NCI-H1092 treated with DMSO at 0.1 percent for 48 hours (cell line): ENCODE measurements at regions not wholly inside any gene's neighbourhood (a gene's known extent, or its start where the extent isn't known, plus 50 kb on each side); places are given as distances from the start of the nearest gene placed in this dataset.

Experiments
- DNase-seq: peaks from one replicate; lab custom pipeline; 2025; lab: John Stamatoyannopoulos, UW

DNA sequence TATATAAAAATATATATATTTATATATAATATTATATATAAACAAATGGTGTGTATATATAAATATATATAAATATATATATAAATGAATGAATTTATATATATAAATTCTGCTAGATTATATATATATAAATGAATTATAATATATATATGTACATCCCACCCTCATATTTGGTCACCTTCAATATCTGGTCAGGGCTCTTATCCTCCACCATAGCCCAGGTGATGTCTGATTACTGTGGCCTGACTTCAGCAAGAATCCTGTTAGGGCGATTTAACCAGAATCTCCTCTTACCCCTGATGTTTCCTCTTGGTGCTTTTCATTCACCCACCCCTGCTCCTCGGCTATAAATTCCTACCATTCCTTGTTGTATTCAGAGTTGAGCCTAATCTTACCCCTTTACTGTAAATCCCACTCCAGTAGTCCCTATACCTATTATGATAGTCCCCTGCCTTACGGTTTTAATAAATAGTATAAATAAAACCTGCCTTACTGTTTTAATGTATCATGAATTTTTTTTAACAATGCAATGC lies 439.6 kb downstream of the PLOD2 start:
- no peak for DNase-seq

DNA sequence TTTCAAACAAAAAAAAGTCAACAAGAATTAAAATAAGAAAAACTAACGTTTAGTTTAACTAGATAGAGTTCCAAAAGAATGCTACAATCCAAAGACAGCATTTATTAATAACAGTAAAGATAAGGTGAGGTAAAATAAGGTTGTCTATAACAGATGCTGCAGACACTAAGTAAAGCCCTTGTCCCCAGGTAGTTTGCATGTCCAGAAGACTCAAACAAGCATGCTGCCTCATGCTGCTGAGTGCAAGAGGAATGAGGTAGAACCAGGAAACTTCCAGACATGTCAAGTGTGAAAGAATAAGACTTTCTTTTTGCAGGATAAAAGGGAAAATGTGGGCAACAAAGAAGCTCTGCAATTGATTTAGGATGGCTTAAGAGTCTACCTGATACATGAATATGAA lies 439.2 kb downstream of the PLOD2 start:
- DNase-seq = no peak

DNA sequence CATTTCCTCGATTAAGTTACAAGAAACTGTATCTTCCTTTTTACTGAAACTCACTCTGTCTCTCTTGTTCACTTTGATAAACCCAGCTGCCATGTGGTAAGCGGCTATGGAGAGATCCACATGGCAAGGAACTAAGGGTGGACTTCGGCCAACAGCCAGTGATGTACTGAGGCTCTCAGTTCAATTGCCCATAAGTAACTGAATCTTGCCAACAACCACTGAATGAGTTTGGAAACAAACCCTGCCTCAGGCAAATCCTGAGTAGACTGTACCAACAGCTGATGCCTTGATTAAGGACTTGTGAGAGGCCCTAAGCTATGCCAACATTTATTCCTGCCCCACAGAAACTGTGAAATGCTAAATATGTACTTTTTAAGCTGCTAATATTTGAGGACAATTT lies 433.5 kb downstream of the PLOD2 start:
- DNase-seq = no peak

DNA sequence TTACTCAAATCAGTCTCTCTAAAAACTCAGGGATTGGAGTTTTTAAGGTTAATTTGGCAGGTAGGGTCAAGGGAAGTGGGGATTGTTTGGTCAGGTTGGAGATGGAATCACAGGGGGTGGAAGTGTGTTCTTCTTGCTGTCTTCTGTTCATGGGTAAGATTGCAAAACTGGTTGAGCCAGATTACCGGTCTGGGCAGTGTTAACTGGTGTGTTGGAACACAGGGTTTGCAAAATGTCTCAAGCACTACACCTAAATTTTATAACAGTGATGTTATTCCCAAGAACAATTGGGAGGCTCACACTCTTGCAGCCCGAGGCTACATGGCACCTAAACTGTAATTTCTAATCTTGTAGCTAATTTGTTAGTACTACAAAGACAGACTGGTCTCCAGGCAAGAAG lies 425.4 kb downstream of the PLOD2 start:
- DNase-seq = no peak

DNA sequence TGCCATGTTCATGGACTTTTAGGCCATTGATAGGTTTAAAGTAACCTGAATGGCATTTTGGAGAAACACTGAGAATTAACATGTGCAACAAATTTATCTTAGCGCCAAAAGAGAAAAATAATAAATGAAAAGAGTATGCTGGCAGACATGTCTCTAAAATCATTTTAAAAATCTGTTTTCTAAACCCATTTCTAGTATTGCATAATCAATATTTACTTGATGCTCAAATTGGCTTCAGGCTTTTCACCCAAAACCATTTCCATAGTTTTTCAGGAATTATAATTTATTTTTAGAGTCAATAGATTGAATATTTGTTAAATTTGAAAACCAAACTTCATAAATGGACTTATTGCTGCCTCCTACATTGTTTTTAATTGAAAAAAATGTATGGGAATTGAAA lies 423.0 kb downstream of the PLOD2 start:
- DNase-seq = no peak

DNA sequence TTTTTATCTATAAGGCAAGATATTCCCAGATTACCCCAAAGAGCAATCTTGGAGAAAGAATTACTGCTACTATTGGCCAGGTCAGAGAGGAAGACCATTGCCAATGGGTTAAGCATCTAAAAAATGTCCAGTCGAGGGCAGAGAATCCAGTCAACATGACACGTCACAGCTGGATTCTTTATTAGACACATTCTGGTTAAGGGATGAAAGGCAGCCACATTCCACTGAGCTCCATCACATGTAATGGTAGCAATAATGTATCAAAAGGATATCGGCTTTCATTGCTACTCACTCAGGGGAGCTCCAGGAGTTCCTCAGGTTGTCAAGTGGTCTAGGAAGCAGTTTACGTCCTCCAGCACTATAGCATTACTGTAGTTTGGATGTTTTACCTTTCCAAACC lies 421.1 kb downstream of the PLOD2 start:
- DNase-seq = no peak

DNA sequence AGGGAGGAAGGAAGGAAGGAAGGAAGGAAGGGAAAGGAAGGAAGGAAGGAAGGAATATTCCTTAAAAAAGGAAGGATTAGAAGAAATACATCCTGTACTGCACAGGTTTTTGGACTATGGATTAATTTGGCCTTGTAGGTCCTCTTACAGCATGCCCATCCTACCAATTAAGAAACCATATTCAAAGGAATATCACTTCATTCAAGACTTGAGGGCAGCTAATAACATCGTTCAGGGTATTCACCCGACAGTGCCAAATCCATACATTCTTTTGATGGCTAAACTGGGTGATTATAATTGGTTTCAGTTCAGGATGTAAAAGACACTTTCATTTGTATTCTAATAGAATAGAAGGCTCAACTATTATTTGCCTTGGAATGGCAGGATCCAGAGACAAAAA lies 410.3 kb downstream of the PLOD2 start:
- DNase-seq = no peak

DNA sequence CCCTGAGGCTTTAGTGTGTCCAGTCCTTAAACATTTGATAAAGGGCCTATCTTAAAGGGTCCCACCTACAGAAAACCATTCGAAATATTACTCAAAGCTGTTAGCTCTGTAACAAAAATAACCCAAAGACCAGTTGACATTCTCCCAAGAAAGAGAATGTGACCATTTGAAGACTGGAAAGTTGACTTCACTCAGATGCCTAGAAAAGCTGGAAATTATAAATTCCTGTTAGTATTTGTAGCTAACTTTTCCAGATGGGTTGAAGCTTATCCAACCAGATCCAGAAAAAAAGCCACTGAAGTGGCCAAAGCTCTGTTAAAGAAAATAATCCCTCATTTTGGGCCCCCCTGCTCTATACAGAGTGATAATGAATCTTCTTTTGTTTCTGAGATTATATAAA lies 408.4 kb downstream of the PLOD2 start:
- no peak for DNase-seq

DNA sequence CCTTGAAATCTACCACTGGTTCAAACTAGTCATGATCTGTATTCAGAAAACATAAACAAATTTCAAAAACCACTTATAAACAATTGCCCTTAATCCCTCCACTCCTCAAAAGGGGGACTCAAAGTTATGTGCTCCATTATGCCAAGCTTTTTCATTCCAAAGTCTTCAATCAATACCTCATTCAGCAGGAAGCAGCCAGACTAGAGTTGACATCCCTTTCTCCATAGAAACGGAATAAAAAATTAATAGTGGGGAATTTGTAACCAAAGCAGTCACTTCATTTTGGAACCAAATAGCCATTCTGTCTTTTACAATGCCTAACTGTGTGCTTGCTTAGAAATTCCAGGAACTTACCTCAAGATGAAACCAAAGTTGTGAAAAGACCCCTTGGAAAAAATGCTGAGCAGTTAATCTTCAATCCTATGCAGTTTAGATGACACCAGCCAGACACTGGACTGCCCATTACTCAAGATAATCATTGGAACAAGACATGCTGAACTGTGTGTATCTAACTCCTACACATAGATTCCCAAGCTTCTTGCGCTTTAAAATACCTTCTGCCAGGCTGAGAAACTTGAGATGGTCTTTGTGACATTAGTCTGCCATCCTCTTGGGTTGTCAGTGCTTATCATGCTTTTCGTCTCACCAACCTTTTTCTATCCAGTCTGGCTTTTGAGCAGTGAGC lies 406.2 kb downstream of the PLOD2 start:
- DNase-seq = no peak

DNA sequence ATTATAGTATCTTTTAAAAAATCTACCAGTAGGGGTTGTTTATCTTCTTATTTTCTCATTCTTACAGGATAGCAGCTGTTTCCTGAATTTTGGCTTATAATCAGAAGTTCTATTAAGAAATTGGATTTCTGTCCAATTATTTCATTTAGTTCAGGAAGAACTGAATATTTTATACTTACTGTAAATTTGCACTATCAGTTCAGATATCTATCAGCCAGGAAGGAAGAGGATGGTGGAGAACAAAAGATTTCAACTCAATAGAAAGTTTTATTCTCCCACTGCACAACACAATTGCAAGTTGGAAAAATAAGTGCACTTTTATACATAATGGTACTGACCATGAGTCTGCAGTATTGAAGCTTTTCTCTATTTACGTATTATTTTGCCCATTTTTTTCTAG lies 400.9 kb downstream of the PLOD2 start:
- no peak for DNase-seq

DNA sequence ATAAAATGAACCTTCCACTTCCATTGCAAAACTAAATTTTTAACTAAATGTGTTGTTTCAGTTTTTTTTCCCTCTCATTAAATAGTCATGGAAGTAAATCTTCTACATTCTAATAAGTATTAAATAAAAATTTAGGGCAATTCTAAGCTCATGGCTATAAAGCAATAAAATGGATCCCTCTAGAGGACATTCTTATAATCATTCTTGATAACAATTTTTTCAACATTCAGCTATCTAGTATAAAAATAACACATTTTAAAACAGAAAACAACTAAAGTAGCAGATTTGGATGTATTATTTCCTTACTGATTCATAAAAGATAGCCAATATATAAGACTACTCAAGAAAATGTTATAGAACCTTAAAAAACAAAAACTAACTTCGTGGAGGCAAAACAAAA lies 393.1 kb downstream of the PLOD2 start:
- no peak for DNase-seq

DNA sequence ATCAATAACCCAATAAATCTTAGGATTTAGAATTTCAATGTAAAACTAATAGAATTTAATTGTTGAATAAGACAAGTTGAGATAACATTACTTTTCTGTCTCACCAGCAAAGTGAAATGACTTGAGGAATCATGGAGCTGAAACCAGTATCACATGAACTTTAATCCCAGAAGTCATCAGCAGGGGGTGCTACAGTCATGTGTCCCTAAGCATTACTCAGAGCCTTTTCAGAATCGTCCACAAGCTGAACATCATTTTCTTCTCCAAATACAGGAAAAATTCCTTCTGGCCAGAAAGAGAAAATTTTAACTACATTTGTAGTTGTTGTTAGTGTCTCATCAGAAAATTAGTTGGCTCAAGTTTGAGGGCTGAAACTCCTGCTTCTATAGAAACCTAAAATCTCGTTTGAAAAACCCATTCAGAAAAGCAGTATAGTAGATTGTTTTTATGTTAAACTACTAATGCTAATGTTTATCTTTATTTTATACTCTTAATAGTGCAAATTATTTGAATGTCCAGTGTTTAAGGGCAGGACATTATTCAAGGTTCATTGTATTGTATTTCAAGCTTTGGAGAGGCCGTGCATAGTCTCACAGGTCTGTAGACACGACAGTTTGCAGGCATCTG lies 384.1 kb downstream of the PLOD2 start:
- DNase-seq = no peak

DNA sequence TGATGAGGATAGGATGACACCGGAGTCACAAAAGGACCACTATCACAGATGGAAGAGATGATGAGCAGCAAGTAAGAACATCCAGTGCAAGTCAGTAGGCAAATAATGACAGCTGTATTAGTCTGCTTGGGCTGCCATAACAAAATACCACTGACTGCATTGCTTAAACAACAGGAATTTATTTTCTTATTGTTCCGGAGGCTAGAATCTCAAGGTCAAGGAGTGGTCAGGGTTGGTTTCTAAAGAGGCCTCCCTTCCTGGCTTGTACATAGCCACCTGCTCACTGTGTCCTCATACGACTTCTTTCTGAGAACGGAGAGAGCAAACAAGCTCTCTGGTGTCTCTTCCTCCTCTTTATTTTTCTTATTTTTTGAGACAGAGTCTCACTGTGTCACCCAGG lies 380.7 kb downstream of the PLOD2 start:
- no peak for DNase-seq

DNA sequence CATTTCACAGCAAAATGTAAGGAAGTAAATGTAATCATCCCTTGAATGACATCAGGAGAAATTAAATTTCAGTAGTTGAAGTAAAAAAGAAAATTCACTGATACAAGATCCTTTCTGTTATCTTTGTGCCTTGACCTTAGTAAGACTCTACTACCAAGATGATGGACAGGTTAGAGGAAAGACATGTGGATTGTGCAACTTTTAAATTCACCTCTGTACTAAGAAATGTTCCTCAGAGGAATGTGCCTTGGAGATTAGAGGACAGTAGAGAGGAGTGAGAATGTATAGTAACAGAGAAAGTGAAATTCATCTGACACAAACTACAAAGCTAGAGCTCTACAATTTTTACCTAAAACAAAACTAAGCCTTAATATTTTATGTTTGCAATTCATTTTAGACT lies 375.3 kb downstream of the PLOD2 start:
- DNase-seq = no peak

DNA sequence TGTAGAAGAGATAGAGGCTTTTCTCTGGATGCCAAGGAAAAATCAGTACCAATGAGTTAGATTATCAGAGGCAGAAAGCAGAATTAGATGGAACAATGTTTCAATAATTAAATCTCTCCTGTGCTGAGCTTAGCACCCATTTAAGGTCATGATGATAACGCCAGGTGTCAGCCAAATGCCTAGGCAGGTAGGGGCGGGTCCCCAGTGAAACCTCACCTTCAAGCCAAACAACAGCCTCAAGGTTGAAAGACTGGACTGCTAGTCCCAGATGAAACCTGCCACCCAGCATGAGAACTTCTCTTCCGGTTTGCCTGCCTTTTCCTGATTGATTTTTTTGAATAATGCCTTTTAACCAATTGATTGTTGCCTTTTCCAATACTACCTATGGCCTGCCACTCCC lies 363.0 kb downstream of the PLOD2 start:
- no peak for DNase-seq

DNA sequence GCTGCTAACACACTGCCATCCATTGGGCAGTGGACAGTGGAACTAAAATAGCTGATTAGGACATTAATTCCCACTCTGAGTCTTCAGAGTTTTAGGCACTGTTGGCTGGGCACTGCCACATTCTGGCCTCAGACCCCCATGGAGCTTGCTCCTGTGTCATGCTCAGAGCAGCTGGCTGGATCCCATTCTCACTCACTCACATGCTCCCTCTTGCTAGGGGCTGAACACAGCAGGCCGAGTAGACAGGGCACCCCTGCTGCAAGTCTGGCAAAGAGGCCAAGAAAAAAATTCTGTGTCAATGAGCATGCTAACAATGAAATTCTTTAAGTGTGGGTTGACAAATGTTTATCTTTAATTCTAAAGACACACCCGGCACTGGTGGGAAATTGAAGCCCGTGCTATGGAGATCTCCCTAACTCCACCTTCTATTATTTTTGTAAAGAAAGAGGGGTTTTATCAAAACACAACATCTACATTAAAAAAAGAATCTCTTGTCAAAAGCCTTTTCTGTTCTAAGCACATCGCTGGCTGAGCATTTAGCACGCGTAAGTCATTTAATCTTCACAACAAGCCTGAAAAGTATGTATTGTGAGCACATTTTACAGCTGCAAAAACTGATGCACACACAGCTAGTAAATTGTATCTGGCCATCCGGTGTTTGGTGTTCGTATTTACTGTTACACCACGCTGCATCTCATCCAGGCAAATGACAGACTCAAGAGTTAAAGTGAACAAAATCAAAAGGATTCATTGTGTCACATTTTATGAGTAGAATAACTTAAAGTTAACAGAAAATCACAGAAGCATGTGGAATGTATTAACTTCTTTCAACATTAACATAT lies 362.1 kb downstream of the PLOD2 start:
- DNase-seq = no peak

DNA sequence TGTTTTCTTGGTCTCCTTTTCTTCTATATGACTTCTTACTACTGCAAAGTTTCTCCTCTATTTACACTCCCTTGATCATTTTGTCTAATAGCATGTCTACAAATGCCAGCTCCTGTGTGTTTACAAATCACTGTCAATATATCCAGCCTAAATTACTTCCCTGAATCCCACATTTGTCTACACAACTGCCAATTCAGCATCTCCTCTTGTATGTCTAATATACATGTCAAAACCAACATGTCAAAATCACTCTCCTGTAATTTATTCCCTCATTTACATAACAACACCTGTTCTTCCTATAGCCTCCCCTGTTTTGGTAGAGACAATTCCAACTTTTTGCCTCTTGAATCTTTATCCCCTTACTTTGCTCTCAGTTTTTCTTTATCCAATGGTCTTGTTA lies 359.3 kb downstream of the PLOD2 start:
- no peak for DNase-seq

DNA sequence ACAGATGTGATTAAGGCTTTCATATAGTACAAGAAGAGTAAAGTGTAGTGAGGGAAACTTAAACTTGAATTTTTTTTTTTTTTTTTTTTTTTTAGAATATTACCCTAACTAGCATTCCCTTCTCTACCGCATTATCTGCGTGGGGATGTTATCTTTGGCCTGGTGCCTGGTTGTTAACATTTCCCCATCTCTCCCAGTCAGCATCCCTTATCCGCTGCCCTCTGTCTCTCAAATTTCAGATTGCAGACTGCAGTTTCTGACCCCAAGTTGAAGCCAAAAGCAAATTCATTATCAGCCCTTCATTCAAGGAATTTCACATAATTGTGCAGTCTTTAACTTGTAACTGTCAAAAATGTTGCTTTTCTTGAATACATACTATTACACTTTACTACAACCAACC lies 353.0 kb downstream of the PLOD2 start:
- no peak for DNase-seq

DNA sequence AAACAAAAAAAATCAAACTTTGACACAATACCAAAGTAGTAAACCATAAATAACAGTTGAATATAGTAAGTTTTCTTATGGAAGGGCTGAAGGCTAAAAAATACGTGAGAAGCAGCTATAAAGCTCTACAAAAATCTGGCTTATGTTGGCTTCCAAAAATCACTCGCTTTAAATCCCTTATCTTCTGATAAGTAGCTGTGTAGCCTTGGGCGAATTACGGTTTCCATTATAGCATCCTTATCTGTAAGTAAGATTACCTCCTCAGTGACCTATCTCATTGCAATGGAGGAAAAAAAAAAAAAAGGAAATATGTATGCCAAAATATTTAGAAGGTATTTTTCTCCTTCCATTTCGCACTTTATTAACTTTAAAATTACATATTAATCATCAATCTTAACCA lies 348.6 kb downstream of the PLOD2 start:
- no peak for DNase-seq

DNA sequence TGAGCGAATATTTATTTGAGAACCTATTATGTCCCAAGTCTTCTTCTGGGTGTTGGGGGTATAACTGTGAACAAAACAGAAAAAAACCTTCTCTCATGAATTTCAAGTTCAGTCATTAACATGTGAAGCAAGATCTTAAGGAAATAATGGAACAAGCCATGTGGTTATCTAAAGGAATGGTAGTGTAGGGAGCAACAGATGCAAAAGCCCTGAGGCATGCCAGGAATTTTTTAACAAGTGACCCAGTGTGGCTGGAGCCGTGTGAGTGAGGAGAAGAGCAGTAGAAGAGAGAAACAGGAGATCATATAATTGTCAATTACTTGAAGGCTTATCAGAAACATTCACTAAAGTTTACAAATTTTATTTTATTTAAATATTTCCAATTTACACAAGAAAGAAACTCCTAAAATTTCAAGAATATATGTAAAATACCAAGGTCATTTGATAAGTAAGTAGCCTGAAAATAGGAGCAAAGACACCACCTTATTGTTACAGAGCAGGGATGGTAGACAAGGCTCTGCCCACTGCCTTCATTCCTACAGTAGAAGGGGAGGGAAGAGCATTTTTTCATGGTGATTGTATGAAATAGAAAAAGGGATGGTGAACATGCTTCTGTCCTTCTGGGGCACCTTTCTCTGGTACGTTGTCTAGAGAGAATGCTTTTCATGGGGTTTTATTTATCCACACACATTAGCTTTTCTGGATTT lies 345.1 kb downstream of the PLOD2 start:
- DNase-seq = no peak

DNA sequence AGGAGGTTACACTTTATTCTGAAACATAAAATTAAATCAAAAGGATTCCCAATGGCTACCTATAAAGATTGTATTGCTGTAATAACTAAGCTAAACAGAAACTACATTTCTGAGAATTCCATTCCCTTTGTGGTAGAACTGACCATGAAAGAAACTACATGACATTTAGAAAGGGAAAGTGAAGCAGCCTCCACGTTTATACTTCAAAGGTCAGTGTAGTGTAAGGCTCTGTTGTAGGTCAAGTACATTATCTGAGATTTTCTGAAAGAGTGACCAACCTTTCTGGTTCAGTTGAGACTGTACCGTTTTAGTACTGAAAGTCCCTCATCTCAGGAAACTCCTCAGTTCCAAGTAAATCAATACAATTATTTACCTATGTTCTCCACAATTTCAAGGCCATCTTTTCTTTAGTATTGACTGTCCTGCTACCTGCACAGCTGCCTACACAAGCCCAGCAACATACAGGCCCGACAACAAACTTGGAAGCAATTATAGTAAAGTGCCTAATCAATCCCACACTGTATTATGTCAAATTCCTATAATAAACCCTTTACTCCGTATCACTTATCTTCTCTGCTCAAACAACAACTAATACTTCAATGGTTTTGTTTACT lies 343.0 kb downstream of the PLOD2 start:
- DNase-seq = no peak

DNA sequence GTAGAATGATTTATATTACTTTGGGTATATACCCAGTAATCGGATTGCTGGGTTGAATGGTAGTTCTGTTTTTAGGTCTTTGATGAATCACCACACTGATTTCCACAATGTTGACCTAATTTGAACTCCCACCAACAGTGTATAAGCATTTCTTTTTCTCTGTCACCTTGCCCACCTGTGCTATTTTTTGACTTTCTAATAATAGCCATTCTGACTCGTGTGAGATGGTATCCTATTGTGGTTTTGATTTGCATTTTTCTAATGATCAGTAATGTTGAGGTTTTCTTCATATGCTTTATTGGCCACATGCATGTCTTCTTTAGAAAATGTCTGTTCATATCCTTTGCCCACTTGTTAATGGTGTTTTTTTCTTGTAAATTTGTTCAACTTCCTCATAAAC lies 340.8 kb downstream of the PLOD2 start:
- no peak for DNase-seq
